Heart left ventricle (tissue), 16 donors: ENCODE measurements at regions not wholly inside any gene's neighbourhood (a gene's known extent, or its start where the extent isn't known, plus 50 kb on each side); places are given as distances from the start of the nearest gene placed in this dataset.

Experiments used
- ATAC-seq, 4 donors: fragments of 200-7000 bp; cut with Tn5 transposase; one replicate each; pipeline ENCODE4 v1.9.1; 2020 to 2022; ENCODE audit warnings: moderate library complexity in 4 of 4, mild to moderate bottlenecking in 3 of 4, moderate number of reproducible peaks in 1 of 4
- DNase-seq, 5 donors: peaks; one replicate each; pipeline ENCODE4 v3.0.0-alpha.2; 2020
- H3K27ac ChIP-seq, 12 donors: fragments of 200-600 bp; sonication (generic) in 4 of 12; one replicate each; pipeline versions ENCODE4 v1.5.0 to v1.8.0; 2016 to 2022; ENCODE audit warnings: mild to moderate bottlenecking in 2 of 12
- H3K27me3 ChIP-seq, 9 donors: fragments of 200-600 bp; sonication (generic) in 2 of 9; one replicate each; pipeline versions ENCODE4 v1.5.1 to v1.8.0; 2016 to 2022; ENCODE audit warnings: mild to moderate bottlenecking in 3 of 9
- H3K36me3 ChIP-seq, 9 donors: fragments of 200-600 bp; sonication (generic) in 2 of 9; one replicate each; pipeline versions ENCODE4 v1.5.0 to v1.8.0; 2018 to 2022; ENCODE audit warnings: mild to moderate bottlenecking in 2 of 9
- H3K4me1 ChIP-seq, 12 donors: fragments of 200-600 bp; sonication (generic) in 4 of 12; one replicate each; pipeline versions ENCODE4 v1.5.0 to v1.8.0; 2016 to 2022; ENCODE audit warnings: mild to moderate bottlenecking in 3 of 12
- H3K4me3 ChIP-seq, 12 donors: fragments of 200-600 bp; sonication (generic) in 4 of 12; one replicate each; pipeline versions ENCODE4 v1.5.0 to v1.8.0; 2017 to 2022; ENCODE audit warnings: mild to moderate bottlenecking in 9 of 12, moderate library complexity in 4 of 12
- H3K9me3 ChIP-seq, 12 donors: fragments of 200-600 bp; sonication (generic) in 4 of 12; one replicate each; pipeline versions ENCODE4 v1.5.0 to v1.8.0; 2016 to 2022; ENCODE audit warnings: mild to moderate bottlenecking in 1 of 12
- POLR2A ChIP-seq, 2 donors: fragments of 450-650 bp; IDR thresholded peaks; one replicate each; pipeline ENCODE4 v1.6.1; 2017; ENCODE audit warnings: antibody characterized with exemption in 2 of 2, mild to moderate bottlenecking in 2 of 2, moderate library complexity in 2 of 2
- WGBS, 4 donors: extraction: QIAGEN DNeasy Blood & Tissue Kit in 2 of 4; methylation state at CpG; one replicate each; pipeline versions ENCODE4 v1.1.5 to v1.1.7; 2013 to 2018; 5-methylcytosine and 5-hydroxymethylcytosine counted together
- intact Hi-C, 10 donors: fragments of 100-400 bp; cut with DNase I; formaldehyde crosslinking; loops; one replicate each; pipeline versions ENCODE4 v1.11.1 to v1.14.2; 2022
- TF ChIP-seq, protein P1 (sequence below), 12 donors: fragments of 200-600 bp; sonication (generic) in 4 of 12; IDR thresholded peaks; one replicate each; pipeline versions ENCODE4 v1.5.0 to v1.8.0; 2018 to 2022; ENCODE audit warnings: antibody characterized with exemption in 12 of 12, mild to moderate bottlenecking in 5 of 12
- donor health status: ischemic (EF 13 %, LVEDD 7.1; RV severe dilation, severe dysfunction).
- donor health status: healthy with polysubstance abuse.
- donor health status: DM: no; HTN: yes; CAD: no.
- donor health status: DM: no; HTN: no; CAD: no.
- donor health status: ischemic (EF 25% LVEDD 6.9; RV normal size, moderate dysfunction).
- donor health status: ischemic (EF 25% LVEDD 5.7; RV mildly dilated, moderate dysfunction).
- donor health status: healthy.
- donor health status: DM: yes; HTN: yes; CAD: no.
- donor health status: ischemic (EF 35%, LVEDD 5.7; RV mildly dilated, moderate dysfunction).
- donor health status: nonischemic (EF 11% LVEDD 7.7; RV severe dilation, severe dysfunction).
- donor health status: DM: yes; HTN: yes; CAD: no.
- donor health status: PGD.
- donor health status: ischemic (EF 29% LVEDD 5.4; RV normal size, mild dysfunction).
- donor health status: nonischemic (EF 23%, LVEDD 6.1; RV moderate dilation, normal function).

DNA sequence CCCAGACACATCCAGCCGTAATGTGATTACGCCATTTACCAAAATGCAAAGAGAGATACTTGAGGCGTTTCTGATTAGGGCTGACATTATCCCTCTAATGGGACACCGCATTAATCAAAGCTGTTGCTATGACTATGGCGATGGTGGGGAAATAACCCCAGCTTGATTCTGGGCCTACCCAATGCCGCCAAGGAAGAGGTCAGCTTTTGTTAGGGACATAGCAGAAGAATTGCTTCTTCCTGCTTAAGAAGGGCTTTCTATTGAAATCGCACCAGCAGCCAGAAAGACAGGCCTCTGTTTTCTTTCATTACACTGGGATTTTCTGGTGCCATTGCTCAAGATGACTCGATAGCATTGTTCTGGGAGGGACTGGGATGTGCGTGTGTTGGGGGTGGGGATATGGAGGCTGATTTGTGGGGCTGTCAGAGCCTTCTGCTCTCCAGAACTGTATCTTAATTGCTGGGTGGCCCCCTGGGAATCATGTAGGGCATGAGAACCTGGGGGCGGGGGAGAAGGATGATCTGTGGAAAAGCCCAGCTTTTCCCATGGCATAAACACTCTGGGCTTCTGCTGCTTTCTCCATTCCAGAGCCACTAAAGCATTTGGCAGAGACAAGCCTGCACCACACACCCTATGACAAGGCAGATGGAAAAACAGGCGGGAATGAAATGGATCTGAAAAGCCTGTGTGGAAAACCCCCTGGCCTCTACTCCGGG, 106.5 kb upstream of the RAD23B start:
- no peaks in the 10 kb centered on the region for H3K9me3 ChIP-seq
- intact Hi-C loops = loop anchor here in 5 of 10 donors (10.0 kb wide), 4 partner anchors 312 to 1332 kb away; partner anchors contain the start of gene ZNF462 (in 1 of the 5)
- H3K27me3 ChIP-seq = no peaks in the 10 kb centered on the region
- no peak for DNase-seq
- TF ChIP-seq, protein P1, sequence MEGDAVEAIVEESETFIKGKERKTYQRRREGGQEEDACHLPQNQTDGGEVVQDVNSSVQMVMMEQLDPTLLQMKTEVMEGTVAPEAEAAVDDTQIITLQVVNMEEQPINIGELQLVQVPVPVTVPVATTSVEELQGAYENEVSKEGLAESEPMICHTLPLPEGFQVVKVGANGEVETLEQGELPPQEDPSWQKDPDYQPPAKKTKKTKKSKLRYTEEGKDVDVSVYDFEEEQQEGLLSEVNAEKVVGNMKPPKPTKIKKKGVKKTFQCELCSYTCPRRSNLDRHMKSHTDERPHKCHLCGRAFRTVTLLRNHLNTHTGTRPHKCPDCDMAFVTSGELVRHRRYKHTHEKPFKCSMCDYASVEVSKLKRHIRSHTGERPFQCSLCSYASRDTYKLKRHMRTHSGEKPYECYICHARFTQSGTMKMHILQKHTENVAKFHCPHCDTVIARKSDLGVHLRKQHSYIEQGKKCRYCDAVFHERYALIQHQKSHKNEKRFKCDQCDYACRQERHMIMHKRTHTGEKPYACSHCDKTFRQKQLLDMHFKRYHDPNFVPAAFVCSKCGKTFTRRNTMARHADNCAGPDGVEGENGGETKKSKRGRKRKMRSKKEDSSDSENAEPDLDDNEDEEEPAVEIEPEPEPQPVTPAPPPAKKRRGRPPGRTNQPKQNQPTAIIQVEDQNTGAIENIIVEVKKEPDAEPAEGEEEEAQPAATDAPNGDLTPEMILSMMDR (IDR thresholded peaks at IDR 0.05) = no peak
- TF ChIP-seq POLR2A (IDR thresholded peaks at IDR 0.05) = no peak
- peak in 3 of 4 donors; percentile 16 to 39 (median 25) for ATAC-seq
- no peaks in the 10 kb centered on the region for H3K36me3 ChIP-seq
- H3K27ac ChIP-seq = peak overlapping the region in 10 of 12 donors; percentile 7 to 87 (median 72)
- H3K4me3 ChIP-seq = no peak overlapping the region
- H3K4me1 ChIP-seq = peaks cover 0 to 30% (median 19%) of the 10 kb centered on the region in 12 donors
- 60 to 73% (median 71%) methylated on average over 12 of the region's 12 CpGs for WGBS, 4 donors

DNA sequence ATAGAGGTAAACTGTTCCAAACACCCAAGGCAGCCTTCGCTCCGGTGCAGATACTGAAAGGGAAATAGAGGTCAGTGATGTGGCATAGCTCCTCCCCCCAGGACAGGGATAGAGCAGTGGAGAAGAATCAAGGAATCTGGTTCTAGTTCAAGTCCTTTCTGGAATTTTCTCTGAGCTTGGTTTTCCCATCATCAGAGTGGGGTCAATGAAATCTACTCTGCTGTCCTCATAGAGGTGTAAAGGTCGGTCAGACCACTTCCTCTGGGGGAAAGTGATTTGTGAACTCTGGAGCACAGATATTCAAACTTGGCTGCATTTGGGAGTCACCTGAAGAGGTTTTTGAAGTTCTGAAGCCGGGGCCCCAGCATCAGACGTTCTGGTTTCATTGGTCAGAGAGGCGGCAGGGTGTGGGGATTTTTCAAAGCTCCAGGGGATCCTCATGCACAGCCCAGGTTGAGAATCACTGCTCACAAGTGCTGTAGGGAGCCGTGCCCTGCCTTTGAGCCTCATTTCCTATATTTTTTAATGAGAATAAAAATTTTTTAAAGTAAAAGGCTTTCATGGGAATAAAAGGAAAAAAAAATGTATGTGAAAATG, 105.7 kb upstream of the RAD23B start:
- H3K27ac ChIP-seq = peak overlapping the region in 2 of 12 donors; percentile 70
- no peak for ATAC-seq

DNA sequence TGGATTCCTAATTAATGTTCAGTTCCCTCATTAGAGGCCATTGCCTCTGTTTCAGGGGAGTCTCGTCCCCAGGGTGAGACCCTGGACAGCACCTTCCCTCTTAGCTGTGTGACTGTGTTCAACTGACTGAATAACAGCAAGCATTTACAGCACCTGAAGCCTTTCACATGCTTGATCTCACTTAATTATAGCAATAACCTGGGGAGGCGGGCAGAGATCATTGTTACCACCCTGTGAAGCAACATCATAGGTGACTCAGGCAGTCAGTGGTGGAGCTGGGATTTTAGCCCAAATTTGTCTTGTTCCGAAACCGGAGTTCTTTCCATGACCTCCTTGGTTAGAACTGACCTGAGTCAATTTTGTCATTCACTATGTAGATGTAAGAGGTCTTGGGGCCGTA, 105.2 kb upstream of the RAD23B start:
- no peak overlapping the region for H3K4me3 ChIP-seq
- TF ChIP-seq, protein P1 (IDR thresholded peaks at IDR 0.05) = no peak
- no peak for TF ChIP-seq POLR2A (IDR thresholded peaks at IDR 0.05)
- H3K27ac ChIP-seq = no peak overlapping the region
- H3K9me3 ChIP-seq = peaks cover 0 to 10% (median 2%) of the 10 kb centered on the region in 12 donors
- WGBS, 4 donors = 92 to 97% (median 96%) methylated on average over 5 of the region's 5 CpGs
- H3K36me3 ChIP-seq = no peaks in the 10 kb centered on the region
- ATAC-seq (no peak), DNase-seq (no peak)
- intact Hi-C loops = loop anchor here in 5 of 10 donors (10.0 kb wide), 4 partner anchors 313 to 1333 kb away; partner anchors contain the start of gene ZNF462 (in 1 of the 5)
- H3K4me1 ChIP-seq = peaks cover 0 to 30% (median 18%) of the 10 kb centered on the region in 12 donors
- H3K27me3 ChIP-seq = no peaks in the 10 kb centered on the region

More for the DNA sequence above, 105.7 kb upstream of the RAD23B start:
- TF ChIP-seq, protein P1 (IDR thresholded peaks at IDR 0.05) = no peak
- H3K36me3 ChIP-seq = no peaks in the 10 kb centered on the region
- peaks cover 0 to 30% (median 19%) of the 10 kb centered on the region in 12 donors for H3K4me1 ChIP-seq
- no peaks in the 10 kb centered on the region for H3K27me3 ChIP-seq
- DNase-seq = no peak
- intact Hi-C loops = loop anchor here in 5 of 10 donors (10.0 kb wide), 4 partner anchors 313 to 1333 kb away; partner anchors contain the start of gene ZNF462 (in 1 of the 5)
- WGBS, 4 donors = 66 to 80% (median 76%) methylated on average over 7 of the region's 7 CpGs
- H3K9me3 ChIP-seq = peaks cover 0 to 5% (median 0%) of the 10 kb centered on the region in 12 donors
- no peak overlapping the region for H3K4me3 ChIP-seq

DNA sequence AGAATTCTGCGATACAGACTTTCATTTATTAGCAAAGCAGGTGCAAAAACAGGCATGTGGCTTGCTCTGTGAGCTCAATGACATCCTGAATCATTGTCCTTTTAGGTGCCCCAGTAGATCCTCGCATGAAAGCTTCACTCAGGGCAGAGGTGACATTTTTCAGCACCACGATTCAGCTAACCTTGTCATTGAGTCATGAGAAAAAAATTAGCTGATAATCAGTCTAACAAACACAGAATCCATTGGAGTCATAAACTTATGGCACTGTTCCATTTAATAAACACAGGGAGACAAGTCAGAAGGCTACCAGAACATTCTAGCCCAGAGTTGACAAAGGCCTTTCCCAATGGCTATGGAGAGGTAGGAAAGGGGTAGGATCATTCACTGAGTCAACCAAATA, 104.8 kb upstream of the RAD23B start:
- ATAC-seq (no peak), DNase-seq (no peak)
- Histone ChIP-seq H3K27me3 (no peaks in the 10 kb centered on the region), H3K4me1 (peaks cover 0 to 30% (median 18%) of the 10 kb centered on the region in 12 donors), H3K9me3 (peaks cover 0 to 15% (median 6%) of the 10 kb centered on the region in 12 donors), H3K4me3 (no peak overlapping the region), H3K27ac (no peak overlapping the region), H3K36me3 (no peaks in the 10 kb centered on the region)
- 81 to 87% (median 83%) methylated on average over 3 of the region's 3 CpGs for WGBS, 4 donors
- TF ChIP-seq, protein P1 (IDR thresholded peaks at IDR 0.05) = no peak
- TF ChIP-seq POLR2A (IDR thresholded peaks at IDR 0.05) = no peak
- intact Hi-C loops = loop anchor here in 5 of 10 donors (10.0 kb wide), 4 partner anchors 313 to 1333 kb away; partner anchors contain the start of gene ZNF462 (in 1 of the 5)
